Middle frontal gyrus (tissue), 1 donor: ENCODE measurements at regions not wholly inside any gene's neighbourhood (a gene's known extent, or its start where the extent isn't known, plus 50 kb on each side); places are given as distances from the start of the nearest gene placed in this dataset.
A peak's percentile ranks its signal among the peaks of the same experiment; 100 is the strongest.

ENCODE experiments used
- DNase-seq: peaks from one replicate; pipeline ENCODE4 v3.0.0-alpha.2; 2015; ENCODE audit warnings: low spot score; ENCODE audit errors: extremely low spot score

DNA sequence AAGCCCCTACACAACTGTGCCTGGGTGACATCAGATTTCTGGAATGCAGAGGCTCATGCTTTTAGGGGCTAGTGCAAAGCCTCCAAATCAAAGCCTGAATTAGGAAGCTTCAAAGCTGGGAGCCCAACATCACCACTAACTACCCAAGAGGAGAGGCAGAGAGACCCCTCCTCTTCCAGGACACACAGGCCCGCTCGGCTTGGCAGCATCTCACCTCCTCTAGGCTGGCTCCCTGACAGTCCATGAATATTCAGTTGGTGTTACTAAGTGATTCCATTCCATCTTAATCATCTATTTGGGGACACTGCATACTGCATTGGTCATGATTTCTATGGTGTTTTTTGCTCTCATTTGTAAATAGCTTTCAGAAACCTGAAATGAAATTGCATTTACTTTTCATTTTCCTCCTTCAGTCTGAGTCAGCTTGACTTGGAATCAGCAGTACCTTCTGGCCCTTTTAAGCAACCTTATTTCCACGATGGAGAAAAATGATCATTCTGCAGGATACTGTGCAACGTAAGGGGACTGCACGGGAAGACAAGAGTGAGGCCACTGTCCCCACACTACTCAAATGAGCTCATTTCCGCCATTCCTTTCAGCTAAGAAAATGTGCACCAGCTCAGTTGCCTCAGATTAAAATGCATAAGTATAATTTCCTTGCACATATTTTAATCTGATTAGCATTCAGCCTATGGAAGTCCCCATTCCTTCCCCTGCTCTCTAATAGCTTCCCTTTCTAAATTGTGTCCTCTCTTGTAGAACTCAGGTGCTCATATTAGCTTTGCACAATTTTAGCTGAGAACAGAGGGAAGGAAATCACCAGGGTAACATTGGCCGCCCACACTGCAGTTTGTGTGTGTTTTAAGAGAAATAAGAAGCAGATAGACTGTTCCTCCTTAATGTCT lies 219.9 kb downstream of the RFC3 start:
- DNase-seq, result peak; percentile 21

DNA sequence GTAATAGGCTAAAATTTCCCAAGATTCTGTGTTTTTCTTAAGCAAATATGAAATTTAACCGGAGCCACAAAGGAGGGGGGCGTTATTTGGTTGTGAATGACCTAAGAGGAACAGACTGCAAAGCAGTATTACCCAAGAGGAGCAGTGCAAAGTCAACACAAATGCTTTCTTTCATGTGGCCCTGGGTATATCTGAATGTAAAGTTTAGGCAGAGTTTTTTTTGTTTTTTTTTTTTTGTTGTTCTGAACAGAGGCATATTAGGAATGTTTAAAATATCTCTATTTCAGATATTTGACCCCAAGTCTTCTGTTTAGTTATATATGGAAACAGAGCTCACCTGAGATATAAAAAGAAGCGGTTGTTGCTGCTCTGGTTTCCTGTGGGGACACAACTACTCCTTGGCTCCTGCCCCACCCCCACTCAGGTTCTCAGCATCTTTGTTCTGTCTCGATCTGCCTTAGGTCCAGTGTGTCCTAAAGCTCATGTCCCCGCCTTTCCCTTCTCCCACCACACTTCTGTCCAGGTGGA lies 220.7 kb downstream of the RFC3 start:
- no peak for DNase-seq

DNA sequence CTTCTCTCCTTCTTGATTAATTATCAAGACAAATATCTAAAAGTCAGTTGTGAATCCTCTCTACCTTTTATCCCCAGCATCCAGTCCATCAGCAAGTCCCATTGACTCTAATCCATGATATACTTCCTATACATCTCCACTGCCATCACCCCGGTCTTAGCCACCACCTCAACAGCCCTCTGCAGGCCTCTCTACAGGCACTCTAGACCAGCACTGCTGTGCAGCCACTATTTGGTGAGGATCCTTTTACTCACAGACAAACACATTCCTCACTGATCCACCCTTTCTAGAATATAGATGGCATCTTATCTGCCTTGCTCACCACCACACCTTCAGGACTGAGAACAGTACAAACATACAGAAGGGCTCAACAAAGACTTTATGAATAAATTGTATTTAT lies 221.7 kb downstream of the RFC3 start:
- DNase-seq, result no peak

DNA sequence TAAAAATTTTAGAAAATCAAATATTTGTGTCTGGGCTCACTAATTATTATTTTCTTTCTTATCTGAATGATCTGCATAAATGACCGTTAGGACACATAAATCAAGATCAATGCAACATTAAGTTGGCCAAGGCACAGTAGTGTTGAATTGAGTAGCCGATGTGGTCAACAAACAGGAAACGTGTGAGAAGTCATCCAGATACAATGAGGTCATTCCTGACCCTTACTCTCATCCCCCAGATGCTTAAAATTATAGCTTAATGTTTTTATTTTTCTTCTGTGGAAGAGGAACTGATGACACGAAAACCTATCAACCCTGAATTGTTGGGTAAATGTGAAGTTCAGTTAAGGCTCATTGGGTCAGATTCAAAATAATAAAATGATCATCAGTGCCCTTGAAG lies 222.9 kb downstream of the RFC3 start:
- no peak for DNase-seq

DNA sequence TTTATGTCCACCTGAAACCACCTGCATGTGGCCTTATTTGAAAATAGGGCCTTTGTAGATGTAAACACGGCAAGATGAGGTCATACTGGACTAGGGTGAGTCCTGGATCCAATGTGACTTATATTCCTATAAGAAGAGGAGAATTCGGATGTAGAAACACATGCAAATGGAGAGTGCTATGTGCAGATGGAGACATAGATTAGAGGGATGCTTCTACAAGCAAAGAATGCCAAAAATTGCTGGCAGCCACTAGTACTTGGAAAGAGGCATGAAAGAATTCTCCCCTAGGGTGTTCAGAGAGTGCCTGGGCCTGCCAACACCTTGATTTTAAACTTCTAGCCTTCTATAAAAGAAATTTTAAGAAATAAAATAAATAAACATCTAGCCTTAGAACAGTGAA lies 226.1 kb downstream of the RFC3 start:
- DNase-seq, result no peak

DNA sequence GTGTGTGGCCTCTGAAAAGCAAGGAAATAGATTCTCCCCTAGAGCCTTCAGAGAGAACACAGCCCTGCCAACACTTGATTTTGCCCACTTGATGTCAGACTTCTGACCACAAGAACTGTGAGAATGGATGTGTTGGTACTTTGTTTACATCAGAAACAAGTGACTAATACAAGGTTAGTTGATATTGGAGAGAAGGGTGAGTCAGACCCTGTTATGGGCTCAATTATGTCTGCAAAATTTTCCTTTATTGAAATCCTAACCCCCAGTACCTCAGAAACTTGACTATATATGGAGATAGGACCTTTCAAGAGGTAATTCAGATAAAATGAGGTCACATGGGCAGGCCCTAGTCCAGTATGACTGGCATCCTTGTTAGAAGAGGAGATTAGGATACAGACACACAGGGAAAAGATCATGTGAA lies 226.7 kb downstream of the RFC3 start:
- no peak for DNase-seq

DNA sequence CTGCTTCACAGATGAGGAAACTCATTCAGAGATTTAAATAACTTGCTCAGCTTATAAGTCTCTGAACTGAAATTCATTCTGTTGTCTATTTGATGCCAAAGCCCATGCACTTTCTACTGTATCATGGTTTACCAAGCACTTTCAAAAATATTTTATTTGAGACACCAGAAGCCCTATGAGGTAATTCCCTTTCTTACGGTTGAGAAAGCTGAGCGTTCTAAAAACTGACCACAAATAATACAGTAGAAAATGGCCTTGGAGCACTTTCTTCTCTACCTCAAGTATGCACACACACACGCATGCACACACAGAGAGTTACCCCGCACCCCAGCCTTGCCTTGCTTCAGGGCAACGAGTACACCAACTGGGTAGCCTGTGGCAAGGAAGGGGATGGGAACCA lies 228.5 kb downstream of the RFC3 start:
- DNase-seq, result no peak

DNA sequence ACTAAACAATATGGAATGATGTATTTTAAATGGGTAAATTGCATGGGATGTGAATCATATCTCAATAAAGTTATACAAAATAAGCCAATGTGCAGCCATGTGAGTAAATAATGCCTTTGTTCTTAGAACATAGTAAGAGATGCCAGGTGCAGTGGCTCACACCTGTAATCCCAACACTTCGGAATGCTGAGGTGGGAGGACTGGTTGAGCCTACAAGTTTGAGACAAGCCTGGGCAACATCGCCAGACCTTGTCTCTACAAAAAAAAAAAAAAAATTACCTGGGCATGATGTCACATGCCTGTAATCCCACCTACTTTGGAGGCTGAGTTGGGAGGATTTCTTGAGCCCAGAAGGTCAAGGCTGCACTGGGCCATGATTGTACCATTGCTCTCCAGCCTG lies 230.7 kb downstream of the RFC3 start:
- no peak for DNase-seq

DNA sequence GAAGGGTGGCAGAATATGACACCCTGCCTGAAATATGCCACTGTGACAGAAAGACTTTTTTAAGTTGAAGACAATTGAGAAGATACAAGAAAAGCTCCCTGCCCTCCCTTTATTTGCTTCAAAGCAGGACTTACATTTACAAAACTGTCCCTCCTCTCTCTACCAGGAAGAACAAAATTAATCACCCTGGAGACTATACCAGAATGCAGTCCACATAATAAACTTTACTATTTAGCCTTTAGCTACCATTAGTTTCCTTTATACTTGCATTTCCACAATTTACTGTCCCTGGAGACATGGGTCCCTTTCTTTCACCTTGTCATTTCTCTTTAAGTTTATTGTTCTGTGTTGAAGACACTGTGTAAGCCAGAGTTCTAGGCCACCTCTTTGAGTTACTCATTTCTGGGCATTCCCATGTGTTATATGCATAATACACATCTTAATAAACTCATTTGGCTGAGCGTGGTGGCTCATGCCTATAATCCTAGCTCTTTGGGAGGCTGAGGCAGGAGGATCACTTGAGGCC lies 238.8 kb downstream of the RFC3 start:
- DNase-seq, result no peak

DNA sequence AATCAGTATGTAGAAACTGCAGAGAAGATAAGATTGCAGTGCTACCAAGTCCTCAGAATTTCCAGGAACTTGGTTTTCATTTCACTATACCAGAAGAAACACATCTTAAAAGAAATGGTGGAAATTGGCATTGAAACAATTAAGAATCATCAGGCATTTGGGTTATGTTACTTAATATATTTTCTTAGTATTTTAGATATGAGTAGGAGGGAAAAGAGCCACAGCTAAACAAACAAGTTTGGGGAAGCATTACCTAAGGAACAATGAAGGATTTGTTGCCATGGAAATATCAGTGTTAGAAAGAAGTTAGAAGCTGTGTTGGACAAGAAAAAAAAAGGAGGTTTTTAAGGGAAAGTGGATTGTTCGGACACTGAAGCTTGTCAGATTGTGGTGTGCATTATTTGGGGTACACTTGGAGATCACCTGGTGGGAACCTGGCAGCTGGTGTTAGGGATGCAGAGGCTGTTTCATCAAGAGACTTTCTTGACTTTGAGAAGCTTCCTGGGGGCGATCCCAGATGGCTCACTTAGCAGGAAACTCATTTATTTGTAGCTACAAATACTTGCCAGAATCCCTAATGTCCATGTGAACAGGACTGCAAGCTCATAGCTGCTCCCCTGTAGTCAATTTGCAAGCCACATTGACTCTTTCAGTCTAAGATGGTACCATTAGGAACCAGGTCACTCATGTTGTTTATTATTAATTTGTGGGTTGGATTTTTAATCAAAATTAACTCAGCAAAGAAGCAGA lies 246.7 kb downstream of the RFC3 start:
- no peak for DNase-seq

DNA sequence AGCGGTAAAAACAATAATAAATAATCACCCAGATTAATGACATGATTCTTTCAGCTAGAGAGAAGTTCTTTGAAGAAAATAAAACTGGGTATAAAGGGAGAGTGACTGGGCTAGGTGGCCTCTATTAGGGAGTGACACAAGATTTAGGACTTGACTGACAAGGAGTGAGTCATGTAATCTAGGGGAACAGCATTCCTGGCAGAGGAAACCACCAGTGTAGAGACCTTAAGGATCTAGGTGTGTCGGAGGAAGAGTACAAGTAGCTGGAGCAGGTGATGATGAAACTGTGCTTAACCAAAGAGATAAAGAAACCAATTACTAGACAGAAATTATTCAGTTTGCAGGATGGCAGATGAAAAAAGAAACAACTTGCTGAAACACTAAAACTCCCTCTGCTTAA lies 248.0 kb downstream of the RFC3 start:
- no peak for DNase-seq

DNA sequence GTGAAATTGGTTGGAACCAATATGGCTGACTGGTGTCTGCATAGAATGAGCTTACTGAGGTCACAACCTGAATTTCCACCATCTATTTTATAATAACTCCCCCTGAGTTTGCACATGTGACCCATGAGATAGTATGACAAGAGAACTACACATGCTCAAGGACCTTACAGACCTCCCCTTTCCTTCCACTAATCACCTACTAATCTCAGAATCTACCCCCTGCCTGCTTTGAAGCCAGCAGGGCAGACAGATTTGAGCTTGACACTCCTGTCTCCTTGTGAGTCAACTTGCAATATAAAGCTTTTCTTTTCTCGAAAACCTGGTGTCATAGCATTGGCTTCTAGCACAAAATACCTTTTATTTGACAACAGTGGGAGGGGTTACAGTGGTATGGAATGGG lies 248.4 kb downstream of the RFC3 start:
- DNase-seq, result no peak

DNA sequence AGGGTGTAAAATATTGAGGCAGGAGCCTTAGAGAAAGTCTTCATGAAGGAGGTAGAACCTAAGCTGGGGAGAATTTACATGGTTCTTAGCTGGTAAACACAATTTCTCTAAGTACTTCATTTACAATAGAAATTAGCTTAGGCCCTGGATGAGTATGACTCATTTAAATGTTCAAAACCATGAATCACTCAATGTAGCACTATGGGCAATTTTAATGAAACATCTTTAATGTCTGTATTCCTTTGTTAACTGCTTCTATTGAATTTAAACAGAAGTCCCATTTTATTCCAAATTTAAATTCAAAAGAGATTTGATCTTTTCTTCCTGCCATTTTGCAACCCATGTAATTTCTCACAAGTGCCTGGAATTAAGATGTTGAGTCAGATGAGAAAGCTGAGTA lies 252.1 kb downstream of the RFC3 start:
- DNase-seq, result no peak

DNA sequence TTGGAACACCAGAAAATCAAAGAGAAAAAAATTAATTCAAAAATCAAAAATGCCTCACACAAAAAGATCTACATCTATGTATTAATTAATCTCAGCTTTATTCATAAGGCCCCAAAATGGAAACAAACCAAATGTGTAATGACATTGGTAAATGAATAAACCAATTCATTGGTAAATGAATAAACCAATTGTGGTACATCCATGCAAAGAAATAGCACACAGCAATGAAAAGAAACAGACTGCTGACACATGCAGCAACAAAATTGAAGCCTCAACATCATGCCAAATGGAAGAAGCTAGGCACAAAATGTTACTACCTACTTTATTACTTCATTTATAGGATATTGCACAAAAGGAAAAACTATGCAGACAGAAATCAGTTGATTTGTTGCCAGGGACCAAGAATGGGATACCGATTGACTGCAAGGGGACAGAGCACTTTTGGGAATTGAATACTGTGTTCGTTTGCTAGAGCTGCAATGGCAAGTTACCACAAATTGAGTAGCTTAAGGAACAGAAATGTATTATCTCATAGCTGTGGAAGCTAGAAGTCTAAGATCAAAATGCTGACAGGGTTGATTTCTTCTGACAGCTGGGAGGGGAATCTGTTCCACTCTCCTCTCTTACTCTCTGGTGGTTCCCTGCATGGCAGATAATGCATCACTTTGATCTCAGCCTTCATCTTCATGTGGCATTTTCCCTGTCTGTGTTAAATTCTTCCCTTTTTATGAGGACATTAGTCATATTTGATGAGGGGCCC lies 252.8 kb downstream of the RFC3 start:
- DNase-seq, result no peak

DNA sequence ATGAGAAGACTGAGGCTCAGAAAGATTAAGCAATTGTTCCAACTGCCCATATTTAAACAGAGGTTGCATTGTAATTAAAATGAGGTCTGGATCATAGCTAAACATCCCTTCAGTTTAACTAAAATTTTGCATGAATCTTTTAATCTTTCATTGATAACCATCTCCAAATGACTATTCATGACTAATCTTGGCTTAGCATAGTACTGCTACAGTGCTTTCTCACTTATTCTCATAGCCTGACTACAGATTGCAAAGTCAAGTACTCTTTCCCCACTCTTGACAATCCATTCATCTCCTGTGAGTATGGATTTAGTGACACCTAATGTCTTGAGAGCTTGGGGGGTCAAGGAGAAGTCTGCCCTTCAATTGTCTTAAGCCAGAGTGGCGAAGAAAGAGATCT lies 258.4 kb downstream of the RFC3 start:
- DNase-seq, result no peak

DNA sequence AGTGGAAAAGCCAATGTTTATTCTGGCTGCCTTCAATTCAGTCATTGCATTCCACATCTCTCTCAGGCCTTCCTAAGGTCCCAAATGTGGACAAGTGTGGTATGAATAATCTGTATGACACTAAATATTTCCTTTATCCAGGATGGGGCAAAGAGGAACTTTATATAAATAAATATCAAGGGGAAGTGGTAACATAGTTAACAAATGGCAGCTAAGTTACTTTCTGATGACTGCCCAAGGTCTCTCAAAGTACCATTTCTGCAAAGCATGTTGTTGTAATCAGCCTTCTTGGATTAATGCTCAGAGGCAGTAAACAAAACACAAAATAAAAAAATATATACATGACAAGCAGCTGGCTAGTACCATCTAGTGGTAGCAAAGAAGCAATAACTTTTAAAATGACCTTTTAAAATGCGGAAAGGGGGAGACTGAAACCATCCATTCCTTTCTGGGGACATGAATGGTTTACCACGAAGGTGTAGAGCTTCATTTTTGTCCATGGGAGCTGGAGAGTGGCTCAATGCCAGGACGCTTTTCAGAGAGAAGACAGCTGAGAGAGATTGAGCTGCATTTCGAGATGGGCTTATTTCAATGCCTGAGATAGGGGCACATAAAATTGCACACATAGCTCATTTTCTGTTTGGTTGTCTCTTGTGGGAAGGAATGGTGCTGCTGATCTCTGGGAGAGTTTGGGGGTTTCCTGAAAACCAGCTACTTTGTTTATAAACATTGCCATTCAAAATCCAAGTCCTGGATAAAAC lies 259.2 kb downstream of the RFC3 start:
- DNase-seq, result no peak

DNA sequence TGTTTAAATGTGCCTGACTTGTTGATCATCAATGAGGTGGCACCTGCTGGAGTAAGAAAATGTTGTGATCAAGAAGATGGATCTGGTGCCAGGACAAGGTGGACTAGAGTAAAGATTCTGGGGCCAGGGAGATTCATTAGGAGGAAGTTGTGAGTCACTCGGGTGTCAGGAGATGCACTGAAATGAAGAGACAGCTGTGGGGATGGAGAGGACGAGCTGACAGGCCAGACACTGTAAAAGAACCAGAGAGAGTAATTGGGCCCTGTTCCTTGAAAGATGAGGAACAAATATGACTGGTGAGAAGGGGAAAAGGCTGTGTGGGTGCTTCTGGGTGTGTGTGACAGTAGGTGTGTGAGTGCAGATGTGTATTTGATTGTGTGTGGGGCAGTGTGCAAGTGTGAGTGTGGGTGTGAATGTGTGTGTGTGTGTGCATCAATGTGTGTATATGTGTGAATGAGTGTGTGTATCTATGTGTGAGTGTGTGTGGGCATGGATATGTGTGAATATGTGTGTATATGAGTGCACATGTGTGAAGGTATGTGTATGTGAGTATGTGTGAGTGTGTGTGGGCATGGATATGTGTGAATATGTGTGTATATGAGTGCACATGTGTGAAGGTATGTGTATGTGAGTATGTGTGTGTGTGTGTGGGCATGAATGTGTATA lies 260.5 kb downstream of the RFC3 start:
- DNase-seq, result no peak

DNA sequence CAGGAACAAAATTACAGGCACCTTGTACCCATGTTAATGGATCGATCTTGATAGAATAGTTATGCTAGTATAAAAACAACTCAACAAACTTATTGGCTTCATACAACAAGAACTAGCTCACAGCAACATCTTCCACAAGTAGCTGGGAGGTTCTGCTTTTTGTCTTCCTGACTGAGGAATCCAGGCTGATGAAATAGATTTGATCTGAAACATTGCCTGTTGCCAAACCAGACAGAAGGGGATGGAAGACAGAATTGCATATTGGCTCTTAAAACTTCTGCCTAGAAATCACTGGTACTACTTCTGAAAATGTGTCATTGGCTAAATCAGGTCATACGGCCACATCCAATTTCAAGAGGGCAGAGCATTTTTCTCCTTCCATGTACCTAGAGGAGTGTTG lies 267.3 kb downstream of the RFC3 start:
- no peak for DNase-seq

DNA sequence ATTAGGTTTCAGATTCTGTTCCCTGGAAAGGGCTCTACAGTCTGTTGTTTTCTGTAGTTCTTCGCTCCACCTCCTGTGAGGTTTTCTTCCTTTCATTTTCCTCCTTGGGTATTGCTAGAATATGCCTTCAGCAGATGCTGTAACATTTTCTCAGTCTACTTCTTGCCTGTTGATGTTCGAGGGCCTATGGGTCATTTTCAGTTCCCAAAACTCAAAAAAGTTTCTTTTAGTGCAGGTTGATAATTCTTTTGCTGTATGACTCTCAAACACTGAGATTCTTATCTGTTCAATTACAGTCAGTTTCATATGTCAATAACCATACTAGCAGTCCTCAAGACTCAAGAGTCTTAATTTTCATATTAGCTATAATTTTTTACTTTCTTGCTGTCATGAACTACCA lies 268.3 kb downstream of the RFC3 start:
- DNase-seq, result no peak

DNA sequence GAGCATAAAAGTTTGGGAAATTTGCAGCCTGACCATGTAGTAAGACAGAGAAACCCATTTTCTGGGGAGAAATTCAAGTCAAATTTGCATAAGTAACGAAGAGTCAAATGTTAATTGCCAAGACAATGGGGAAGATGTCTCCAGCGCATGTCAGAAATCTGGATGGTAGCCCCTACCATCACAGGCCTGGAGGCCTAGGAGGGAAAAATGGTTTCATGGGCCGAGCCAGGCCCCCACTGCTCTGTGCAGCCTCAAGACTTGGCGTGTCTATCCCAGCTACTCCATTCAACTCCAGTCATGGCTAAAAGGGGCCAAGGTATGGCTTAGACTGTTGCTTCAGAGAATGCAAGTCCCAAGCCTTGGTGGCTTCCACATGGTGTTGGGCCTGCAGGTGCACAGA lies 269.8 kb downstream of the RFC3 start:
- DNase-seq, result no peak
